ENCODE measurements at regions not wholly inside any gene's neighbourhood (a gene's known extent, or its start where the extent isn't known, plus 50 kb on each side); places are given as distances from the start of the nearest gene placed in this dataset.

DNA sequence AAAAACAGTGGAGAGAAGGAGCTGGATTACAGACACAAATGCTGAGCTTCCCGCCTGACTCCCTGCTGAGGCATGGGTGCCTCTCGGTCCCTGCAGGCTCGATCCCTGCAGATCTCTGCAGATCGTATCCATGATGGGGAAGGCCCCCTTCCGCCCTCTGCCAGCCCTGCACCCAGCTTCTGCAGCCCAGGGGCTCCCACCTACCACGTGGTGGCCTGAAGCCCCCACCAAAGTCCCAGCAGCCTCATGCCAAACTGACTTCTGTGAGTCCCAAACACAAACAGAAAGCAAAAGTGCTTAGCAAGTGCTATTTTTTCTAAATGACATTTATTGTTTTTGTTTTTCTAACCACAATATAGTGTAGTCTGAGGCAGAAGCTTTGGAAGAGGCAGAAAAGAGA lies 127.1 kb upstream of the CHST15 start:
- TF ChIP-seq POLR2A (IDR thresholded peaks at IDR 0.05; ENCODE audit: low read depth) (no peak), CTCF (IDR thresholded peaks at IDR 0.05) (no peak), POLR2AphosphoS5 (IDR thresholded peaks at IDR 0.05) (no peak), EP300 (IDR thresholded peaks at IDR 0.05) (no peak)

All from esophagus muscularis mucosa (tissue), 4 donors.